SJCRH30 (cell line): ENCODE measurements at regions not wholly inside any gene's neighbourhood (a gene's known extent, or its start where the extent isn't known, plus 50 kb on each side); places are given as distances from the start of the nearest gene placed in this dataset.

Experiments used
- DNase-seq, 2 experiments: peaks; one replicate each; pipeline ENCODE4 v3.0.0-alpha.2; 2015 to 2020
- H3K27ac ChIP-seq: fragments of 250-450 bp; sonication (Bioruptor Pico); 2 replicates; pipeline ENCODE4 v1.5.1; 2020; ENCODE audit warnings: mild to moderate bottlenecking, moderate library complexity
- H3K27me3 ChIP-seq: fragments of 250-450 bp; sonication (Bioruptor Pico); 2 replicates; pipeline ENCODE4 v1.5.1; 2020; ENCODE audit warnings: mild to moderate bottlenecking, moderate library complexity
- H3K36me3 ChIP-seq: fragments of 250-450 bp; sonication (Bioruptor Pico); 2 replicates; pipeline ENCODE4 v1.5.1; 2020; ENCODE audit warnings: mild to moderate bottlenecking, moderate library complexity
- H3K4me1 ChIP-seq: fragments of 250-450 bp; sonication (Bioruptor Pico); 2 replicates; pipeline ENCODE4 v1.5.1; 2020; ENCODE audit warnings: mild to moderate bottlenecking, moderate library complexity
- H3K4me3 ChIP-seq: fragments of 250-450 bp; sonication (Bioruptor Pico); 2 replicates; pipeline ENCODE4 v1.5.1; 2020; ENCODE audit warnings: mild to moderate bottlenecking, moderate library complexity
- H3K9me3 ChIP-seq: fragments of 250-450 bp; sonication (Bioruptor Pico); replicated peaks from 2 replicates; pipeline ENCODE4 v1.5.1; 2020; ENCODE audit warnings: mild to moderate bottlenecking, moderate library complexity

DNA sequence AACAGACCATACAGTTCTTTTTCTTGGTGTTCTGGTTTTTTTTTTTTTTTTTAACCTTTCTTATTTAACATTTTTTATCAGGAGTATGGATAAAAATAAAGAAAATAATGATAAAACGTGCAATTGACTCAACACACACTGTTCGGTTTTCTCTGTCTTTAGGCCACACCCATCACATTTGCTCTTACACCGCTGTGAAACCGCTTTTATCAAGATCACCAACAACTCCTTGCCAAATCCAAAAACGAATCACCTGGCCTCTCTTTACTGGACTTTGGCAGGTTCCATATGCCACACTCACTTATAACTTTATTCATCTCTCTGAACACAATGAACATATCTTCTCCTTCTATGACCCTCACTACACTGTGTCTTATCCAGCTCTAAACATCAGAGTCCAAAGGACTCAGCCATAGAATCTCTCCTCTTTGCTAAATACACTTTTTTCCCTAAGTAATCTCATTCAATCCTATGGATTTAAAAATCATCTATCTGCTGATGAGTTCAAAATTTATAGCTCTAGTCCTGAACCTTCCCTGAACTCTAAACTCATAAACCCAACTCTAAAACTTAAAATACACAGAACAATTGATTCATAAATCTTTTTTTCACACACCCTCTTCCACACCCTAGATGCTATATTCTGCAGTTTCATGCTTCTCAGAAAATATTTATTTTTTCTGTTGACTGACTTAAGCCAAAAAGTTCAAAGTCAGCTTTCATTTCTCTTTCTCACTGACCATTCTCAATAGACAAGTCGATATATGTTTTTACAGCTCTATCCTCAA lies 800.6 kb upstream of the SOX9 start:
- H3K36me3 ChIP-seq = no peaks in the 10 kb centered on the region
- H3K4me3 ChIP-seq = no peak overlapping the region
- no peaks in the 10 kb centered on the region for H3K9me3 ChIP-seq
- no peak for DNase-seq
- peaks cover 9% of the 10 kb centered on the region for H3K27me3 ChIP-seq
- H3K4me1 ChIP-seq = no peaks in the 10 kb centered on the region
- H3K27ac ChIP-seq = no peak overlapping the region

DNA sequence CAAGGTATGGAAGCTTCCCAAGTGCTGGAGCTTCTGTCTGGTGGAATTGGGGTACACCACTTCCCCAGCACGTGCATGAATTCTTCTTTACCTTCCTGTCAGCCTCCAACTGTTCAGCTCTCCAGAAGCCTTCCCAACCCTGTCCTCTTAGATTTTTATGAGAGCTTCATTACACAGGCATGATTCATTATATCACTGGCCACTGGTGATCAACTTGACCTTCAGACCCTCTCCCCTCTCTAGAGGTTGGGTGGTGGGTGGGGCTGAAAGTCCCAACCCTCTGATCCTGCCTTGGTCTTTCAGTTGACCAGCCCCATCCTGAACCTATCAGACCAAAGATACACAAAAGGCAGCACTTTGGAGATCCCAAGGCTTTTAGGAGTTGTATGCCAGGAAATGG lies 795.7 kb upstream of the SOX9 start:
- peaks cover 8% of the 10 kb centered on the region for H3K27me3 ChIP-seq
- H3K4me3 ChIP-seq = no peak overlapping the region
- DNase-seq = no peak
- H3K4me1 ChIP-seq = no peaks in the 10 kb centered on the region
- H3K36me3 ChIP-seq = no peaks in the 10 kb centered on the region
- no peaks in the 10 kb centered on the region for H3K9me3 ChIP-seq
- no peak overlapping the region for H3K27ac ChIP-seq

DNA sequence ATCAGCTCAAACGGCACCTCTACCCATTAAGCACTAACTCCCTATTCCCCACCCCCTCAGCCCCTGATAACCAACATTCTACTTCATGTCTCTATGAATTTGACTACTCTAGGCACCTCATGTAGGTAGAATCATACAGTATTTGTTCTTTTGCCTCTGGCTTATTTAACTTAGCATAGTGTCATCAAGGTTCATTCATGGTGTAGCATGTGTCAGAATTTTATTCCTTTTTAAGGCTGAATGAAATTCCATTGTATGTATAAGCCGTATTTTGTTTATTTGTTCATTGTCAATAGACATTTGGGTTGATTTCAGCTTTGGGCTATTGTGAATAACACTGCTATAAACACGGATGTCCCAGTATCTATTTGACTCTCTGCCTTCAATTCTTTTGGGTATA lies 794.9 kb upstream of the SOX9 start:
- H3K9me3 ChIP-seq = no peaks in the 10 kb centered on the region
- no peaks in the 10 kb centered on the region for H3K36me3 ChIP-seq
- H3K4me3 ChIP-seq = no peak overlapping the region
- H3K27me3 ChIP-seq = peaks cover 13% of the 10 kb centered on the region
- no peaks in the 10 kb centered on the region for H3K4me1 ChIP-seq
- H3K27ac ChIP-seq = no peak overlapping the region
- no peak for DNase-seq

DNA sequence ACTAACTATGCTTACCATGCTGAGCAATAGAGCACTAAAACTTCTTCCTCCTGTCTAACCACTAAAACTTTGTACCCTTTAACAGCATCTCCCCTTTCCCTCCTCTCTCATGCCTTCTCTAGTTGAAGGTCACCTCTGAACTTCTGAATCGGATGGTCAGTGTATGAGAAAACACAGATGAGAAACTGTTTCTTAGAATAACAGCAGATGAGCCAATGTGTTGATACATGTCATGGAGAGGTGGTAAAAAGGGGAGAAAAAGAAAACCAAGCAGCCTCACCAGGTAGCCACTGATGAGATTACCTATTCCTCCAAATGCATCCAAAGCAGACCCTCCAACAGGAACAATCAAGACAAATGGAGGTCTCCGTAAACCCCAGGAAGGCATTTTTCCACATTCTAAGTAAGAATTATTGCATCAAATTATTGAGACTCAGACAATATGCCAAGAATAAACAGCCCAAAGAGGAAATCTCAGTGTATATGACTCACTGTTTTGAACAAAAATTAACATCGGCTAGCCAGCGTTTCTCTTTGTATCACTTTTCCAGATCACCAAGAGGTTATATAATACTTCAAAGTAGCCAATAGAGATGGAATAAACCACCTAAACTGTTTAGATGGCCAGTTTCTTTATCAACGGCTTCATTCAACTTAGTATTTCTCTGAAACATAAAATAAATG lies 793.3 kb upstream of the SOX9 start:
- peaks cover 12% of the 10 kb centered on the region for H3K27me3 ChIP-seq
- no peak overlapping the region for H3K27ac ChIP-seq
- no peak overlapping the region for H3K4me3 ChIP-seq
- no peak for DNase-seq
- no peaks in the 10 kb centered on the region for H3K4me1 ChIP-seq
- no peaks in the 10 kb centered on the region for H3K9me3 ChIP-seq
- H3K36me3 ChIP-seq = no peaks in the 10 kb centered on the region

DNA sequence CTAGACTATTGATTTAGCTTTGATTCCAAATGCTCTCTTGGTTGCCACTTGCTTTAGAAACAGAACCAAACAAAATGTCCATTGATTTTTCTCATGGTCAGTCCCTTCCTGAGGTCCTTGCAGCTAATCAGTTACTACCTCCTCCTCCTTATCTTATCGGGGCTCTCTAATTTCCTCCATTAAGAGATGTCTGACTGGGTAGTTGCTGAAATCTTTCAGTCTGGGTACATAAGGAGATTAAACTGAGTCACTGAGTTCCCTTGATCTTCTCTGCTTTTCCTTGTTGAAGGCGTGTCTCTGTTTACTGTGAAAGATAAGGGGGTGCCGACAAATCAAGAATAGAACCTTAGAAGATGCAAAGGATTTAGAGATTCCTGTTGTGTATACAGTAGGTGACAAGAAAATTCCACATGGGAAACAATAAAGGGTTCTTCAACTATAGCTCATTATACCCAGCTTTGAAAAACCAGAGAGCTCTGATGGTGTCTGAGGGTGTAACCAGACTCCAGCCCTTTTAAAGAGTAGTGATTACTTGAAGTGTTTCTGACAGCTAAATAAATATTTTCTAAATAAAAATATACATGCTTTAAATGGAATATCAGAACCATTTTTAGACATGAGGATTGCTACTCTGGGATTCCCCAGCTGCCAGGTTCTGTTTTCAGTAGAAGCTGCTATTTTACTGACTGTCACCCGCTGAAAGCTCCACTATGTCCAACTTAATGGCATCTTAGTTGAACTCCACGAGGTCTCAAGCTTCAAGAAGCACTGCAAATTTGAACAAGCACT lies 791.3 kb upstream of the SOX9 start:
- Histone ChIP-seq H3K36me3 (no peaks in the 10 kb centered on the region), H3K4me3 (no peak overlapping the region), H3K27ac (no peak overlapping the region), H3K27me3 (peaks cover 17% of the 10 kb centered on the region), H3K4me1 (no peaks in the 10 kb centered on the region), H3K9me3 (no peaks in the 10 kb centered on the region)
- no peak for DNase-seq

DNA sequence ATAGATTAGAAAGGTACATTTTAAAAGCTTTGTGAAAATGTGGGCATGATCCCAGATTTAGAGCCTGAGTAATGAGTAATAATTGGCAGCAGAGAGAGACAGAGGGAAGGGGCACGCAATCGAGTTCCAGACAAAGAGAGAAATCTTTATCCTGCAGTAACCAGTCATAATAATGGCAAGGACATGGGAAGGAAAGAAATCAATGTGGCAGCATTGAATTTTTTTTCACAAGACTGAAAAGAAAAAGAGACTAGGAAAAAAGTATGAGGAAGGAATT lies 790.8 kb upstream of the SOX9 start:
- no peak overlapping the region for H3K4me3 ChIP-seq
- H3K27ac ChIP-seq = no peak overlapping the region
- DNase-seq = no peak
- no peaks in the 10 kb centered on the region for H3K36me3 ChIP-seq
- no peaks in the 10 kb centered on the region for H3K4me1 ChIP-seq
- no peaks in the 10 kb centered on the region for H3K9me3 ChIP-seq
- H3K27me3 ChIP-seq = peaks cover 22% of the 10 kb centered on the region

DNA sequence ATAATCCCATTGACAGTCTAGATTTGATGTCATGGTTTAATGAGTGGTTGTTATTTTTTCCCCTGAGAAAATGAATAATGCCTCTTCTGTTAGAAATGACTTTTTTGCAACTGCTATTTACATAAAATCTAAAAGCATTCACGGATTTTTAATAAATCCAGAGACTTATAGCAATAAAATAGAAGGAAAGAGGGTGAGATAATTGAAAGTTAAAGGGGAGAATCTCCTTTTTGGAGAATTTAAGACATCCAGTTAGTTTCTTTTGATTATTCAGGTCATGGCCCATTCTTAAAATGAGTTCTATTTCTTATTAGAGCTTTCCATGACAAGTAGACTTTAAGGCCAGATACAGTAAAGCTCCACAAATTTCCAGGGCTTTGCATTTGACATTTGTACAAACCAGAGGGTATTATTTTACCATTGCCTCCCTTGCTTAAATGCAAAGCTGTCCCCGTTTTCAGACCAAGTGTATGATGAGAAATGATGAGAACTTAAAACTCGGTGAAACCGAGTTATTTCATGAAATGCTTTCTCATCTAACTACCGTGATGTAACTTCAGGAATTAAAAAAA lies 789.0 kb upstream of the SOX9 start:
- H3K9me3 ChIP-seq = no peaks in the 10 kb centered on the region
- DNase-seq = no peak
- H3K27me3 ChIP-seq = peaks cover 24% of the 10 kb centered on the region
- H3K4me3 ChIP-seq = no peak overlapping the region
- H3K36me3 ChIP-seq = no peaks in the 10 kb centered on the region
- no peak overlapping the region for H3K27ac ChIP-seq
- H3K4me1 ChIP-seq = no peaks in the 10 kb centered on the region

DNA sequence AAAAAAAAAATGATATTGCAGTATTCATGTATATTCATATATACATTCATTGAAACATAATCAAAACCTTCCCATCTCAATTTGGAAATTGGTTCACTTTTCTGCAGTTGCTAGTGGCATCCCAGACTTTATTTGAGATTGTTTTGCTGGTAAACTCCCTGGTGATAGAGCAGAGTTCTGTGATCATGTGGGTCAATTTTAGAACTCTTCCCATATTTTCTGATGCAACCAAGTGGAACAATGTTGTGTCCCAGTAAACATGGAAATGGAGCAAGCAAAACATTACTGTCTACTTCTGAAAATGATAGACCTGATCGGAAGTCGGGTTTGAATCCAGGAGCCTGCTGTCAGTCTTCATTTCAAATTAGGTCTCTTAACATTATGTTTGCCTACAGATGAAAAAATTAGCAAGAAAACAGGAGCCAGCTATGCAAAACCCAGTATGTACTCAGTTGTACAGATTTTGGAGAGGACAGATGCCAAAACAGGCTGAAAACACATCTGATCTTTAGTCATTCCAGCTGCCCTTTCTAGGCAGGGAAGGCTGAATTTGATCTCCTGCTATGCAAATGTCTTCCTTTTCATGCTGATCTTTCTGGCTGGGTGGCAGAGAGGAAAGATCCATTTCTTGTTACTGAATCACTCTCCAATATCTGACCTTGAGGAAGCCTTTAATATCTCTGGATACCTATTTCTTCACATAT lies 786.6 kb upstream of the SOX9 start:
- no peaks in the 10 kb centered on the region for H3K36me3 ChIP-seq
- H3K27me3 ChIP-seq = peaks cover 24% of the 10 kb centered on the region
- H3K4me3 ChIP-seq = no peak overlapping the region
- no peaks in the 10 kb centered on the region for H3K9me3 ChIP-seq
- H3K4me1 ChIP-seq = no peaks in the 10 kb centered on the region
- H3K27ac ChIP-seq = no peak overlapping the region
- DNase-seq = no peak

DNA sequence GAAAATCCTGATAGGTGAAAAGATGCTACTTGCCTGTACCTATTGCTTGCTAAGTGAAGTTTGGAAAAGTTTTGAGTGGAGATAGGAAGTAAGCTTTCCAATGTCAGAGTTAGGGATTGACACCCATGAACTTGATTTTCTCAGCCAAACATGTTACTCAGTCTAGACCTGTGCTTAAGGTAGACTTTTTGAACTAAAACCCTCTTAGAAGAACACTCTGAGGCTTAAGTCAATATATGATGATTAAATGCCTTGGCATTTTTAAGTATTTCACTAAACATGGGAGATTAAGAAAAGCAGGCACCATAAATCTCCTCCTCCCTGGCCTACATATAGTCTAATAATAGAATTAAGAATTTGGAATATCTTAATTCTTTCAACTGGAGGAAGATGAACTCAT lies 785.6 kb upstream of the SOX9 start:
- peaks cover 24% of the 10 kb centered on the region for H3K27me3 ChIP-seq
- no peaks in the 10 kb centered on the region for H3K9me3 ChIP-seq
- H3K4me3 ChIP-seq = no peak overlapping the region
- no peaks in the 10 kb centered on the region for H3K4me1 ChIP-seq
- no peaks in the 10 kb centered on the region for H3K36me3 ChIP-seq
- no peak for DNase-seq
- no peak overlapping the region for H3K27ac ChIP-seq

DNA sequence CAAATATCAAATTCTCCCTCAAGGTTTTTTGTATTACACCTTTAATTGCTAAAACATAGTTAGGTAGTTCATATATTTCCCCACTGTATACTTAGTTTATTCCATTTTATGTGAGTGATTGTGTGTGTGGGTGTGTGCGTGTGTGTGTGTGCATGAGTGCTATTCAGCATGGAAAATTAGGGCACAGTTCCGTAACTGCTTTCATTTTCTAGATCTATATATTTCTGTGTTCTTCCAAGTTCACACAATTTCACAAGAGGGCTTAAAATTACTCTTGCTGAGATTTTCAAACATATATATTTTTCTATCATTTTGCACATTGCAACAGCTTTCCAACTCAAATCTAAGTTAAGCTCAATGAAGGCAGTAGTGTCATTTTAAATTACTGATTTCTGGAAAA lies 782.9 kb upstream of the SOX9 start:
- Histone ChIP-seq H3K9me3 (no peaks in the 10 kb centered on the region), H3K4me3 (no peak overlapping the region), H3K27me3 (peaks cover 19% of the 10 kb centered on the region), H3K36me3 (no peaks in the 10 kb centered on the region), H3K4me1 (no peaks in the 10 kb centered on the region), H3K27ac (no peak overlapping the region)
- DNase-seq = no peak

DNA sequence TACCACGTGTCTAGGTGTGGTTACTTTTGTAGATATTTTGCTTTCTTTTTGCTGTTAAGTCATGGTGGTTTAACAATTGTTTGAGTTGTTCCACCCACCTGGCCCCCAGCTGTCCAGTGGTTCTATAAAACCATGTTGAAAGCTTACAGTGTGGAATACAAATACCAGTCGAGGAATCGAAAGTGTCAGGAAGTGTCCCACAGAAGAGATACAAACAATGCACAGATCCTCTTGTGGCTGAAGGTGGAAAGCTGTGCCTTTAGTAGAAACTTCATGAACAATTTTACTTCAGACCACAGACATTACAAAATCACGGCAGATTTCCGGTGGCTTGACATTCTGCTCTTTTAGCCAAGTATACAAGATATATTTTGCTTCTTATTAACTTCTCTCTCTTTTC lies 782.4 kb upstream of the SOX9 start:
- Histone ChIP-seq H3K36me3 (no peaks in the 10 kb centered on the region), H3K27ac (no peak overlapping the region), H3K4me3 (no peak overlapping the region), H3K4me1 (no peaks in the 10 kb centered on the region), H3K9me3 (no peaks in the 10 kb centered on the region), H3K27me3 (peaks cover 19% of the 10 kb centered on the region)
- DNase-seq = peak; percentile 5 to 39

DNA sequence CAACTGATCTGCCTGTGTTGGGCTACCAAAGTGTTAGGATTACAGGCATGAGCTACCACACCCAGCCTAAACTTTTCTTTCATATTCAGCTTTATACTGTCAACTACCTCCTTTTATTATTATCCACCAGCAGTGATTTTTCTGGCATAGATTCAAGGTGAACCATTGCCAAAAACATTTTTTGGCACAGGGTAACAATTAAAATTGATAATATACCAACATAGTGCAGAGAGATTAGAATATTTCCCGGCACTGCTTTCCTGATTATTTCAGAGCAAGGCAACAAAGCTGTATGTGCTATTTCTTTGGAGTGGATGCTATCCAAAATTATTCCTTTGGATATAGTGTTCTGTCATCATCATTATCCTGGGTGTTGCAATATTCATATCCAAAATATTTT lies 781.6 kb upstream of the SOX9 start:
- Histone ChIP-seq H3K9me3 (no peaks in the 10 kb centered on the region), H3K27me3 (peaks cover 17% of the 10 kb centered on the region), H3K4me1 (no peaks in the 10 kb centered on the region), H3K4me3 (no peak overlapping the region), H3K27ac (no peak overlapping the region), H3K36me3 (no peaks in the 10 kb centered on the region)
- no peak for DNase-seq

DNA sequence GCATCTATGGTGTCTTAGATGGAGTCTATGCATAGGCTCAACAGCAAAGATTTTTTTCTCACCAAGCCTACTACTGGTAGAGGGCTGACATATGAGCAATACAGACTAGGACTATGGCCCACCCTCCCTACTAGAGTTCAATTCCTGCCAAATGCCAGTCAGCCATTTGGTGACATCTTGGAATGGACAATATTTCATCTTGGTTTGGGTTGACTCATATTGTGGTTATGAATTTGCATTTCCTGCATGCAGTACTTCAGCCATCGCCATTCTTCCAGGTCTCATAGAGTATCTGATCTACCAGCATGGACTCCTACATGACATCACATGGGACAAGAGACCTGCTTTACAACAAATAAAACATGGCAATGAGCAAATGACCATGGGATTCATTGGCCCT lies 778.1 kb upstream of the SOX9 start:
- no peaks in the 10 kb centered on the region for H3K4me1 ChIP-seq
- H3K4me3 ChIP-seq = no peak overlapping the region
- peaks cover 8% of the 10 kb centered on the region for H3K27me3 ChIP-seq
- no peak for DNase-seq
- no peaks in the 10 kb centered on the region for H3K36me3 ChIP-seq
- H3K27ac ChIP-seq = no peak overlapping the region
- no peaks in the 10 kb centered on the region for H3K9me3 ChIP-seq

DNA sequence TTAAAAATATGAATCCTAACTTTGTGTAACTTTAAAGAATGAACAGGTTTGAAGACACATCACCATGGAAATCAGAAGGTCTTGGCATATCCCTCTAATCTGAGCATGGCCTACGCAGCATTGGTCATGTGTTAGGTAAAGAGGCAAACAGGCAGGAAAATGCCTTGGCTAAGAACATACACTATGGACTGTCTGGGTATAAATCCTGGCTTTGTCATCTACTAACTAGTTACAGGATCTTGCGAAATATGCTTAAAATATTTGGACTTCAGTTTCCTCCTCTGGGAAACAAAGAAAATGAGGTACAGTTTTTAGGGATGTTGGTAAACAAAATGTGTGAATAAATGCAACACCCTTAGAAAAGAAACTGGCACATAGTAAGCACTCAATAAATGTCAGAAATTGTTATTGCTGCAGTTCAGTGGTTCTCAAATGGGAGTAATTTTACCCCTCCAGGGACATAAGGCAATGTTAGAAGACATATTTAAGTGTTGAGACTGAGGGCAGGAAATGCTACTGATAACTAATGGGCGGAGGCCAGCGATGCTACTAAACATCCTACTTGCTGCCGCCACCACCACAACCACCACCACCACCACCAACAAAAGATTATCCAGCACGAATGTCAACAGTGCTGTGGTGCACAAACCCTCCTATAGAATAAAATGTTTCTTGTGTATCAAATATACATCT lies 770.8 kb upstream of the SOX9 start:
- Histone ChIP-seq H3K4me1 (no peaks in the 10 kb centered on the region), H3K27ac (no peak overlapping the region), H3K27me3 (peaks cover 13% of the 10 kb centered on the region), H3K9me3 (no peaks in the 10 kb centered on the region; the same call in 1 of the 2 replicates), H3K36me3 (no peaks in the 10 kb centered on the region), H3K4me3 (no peak overlapping the region)
- no peak for DNase-seq
